WTC11 (cell line): ENCODE measurements at regions not wholly inside any gene's neighbourhood (a gene's known extent, or its start where the extent isn't known, plus 50 kb on each side); places are given as distances from the start of the nearest gene placed in this dataset.

Source experiments
- ATAC-seq: fragments of 200-7000 bp; cut with Tn5 transposase; 2 replicates; pipeline ENCODE4 v1.10.0; 2021; ENCODE audit warnings: mild to moderate bottlenecking, moderate library complexity
- CTCF ChIA-PET: fragments of 300-600 bp; sonication (Branson Sonifier 250); formaldehyde crosslinking; loops from one replicate; lab custom pipeline; 2021; ENCODE audit warnings: antibody characterized with exemption; lab: Charles Lee
- POLR2A ChIA-PET: fragments of 350-600 bp; sonication (Branson Sonifier 250); formaldehyde crosslinking; loops from one replicate; lab custom pipeline; 2021; ENCODE audit warnings: antibody characterized with exemption; lab: Charles Lee
- DNase-seq: peaks from one replicate; pipeline ENCODE4 v3.0.0; 2021; ENCODE audit warnings: low spot score
- H3K27ac Mint-ChIP-seq: 2 replicates; pipeline ENCODE4 v1.8.0; 2021; ENCODE audit warnings: mixed read lengths
- H3K27me3 Mint-ChIP-seq: 2 replicates; pipeline ENCODE4 v1.8.0; 2021; ENCODE audit warnings: low read depth, mild to moderate bottlenecking, moderate library complexity, mixed read lengths
- H3K36me3 Mint-ChIP-seq: 2 replicates; pipeline ENCODE4 v1.8.0; 2021; ENCODE audit warnings: mixed read lengths
- H3K4me1 Mint-ChIP-seq: 2 replicates; pipeline ENCODE4 v1.8.0; 2022; ENCODE audit warnings: mixed read lengths
- H3K4me3 Mint-ChIP-seq: 2 replicates; pipeline ENCODE4 v1.8.0; 2021; ENCODE audit warnings: mild to moderate bottlenecking, moderate library complexity, mixed read lengths
- H3K9me3 Mint-ChIP-seq: 2 replicates; pipeline ENCODE4 v1.8.0; 2021; ENCODE audit warnings: mixed read lengths
- ARID4B ChIP-seq: sonication (generic); formaldehyde crosslinking; IDR thresholded peaks from 2 replicates; pipeline ENCODE4 v1.8.0; 2023; ENCODE audit warnings: missing genetic modification reagents, mild to moderate bottlenecking, borderline replicate concordance
- CTCF ChIP-seq: fragments of 200-600 bp; IDR thresholded peaks from 2 replicates; pipeline ENCODE4 v1.8.0; 2022; ENCODE audit warnings: antibody characterized with exemption
- EMX1 ChIP-seq: fragments of 250-450 bp; sonication (Bioruptor Pico); IDR thresholded peaks from 2 replicates; pipeline ENCODE4 v1.8.0; 2021; ENCODE audit warnings: mild to moderate bottlenecking
- GRHL2 ChIP-seq: fragments of 250-450 bp; sonication (Bioruptor Pico); IDR thresholded peaks from 2 replicates; pipeline ENCODE4 v1.8.0; 2022; ENCODE audit warnings: mild to moderate bottlenecking, moderate library complexity; ENCODE audit not compliant: insufficient replicate concordance, severe bottlenecking
- GTF2I ChIP-seq: fragments of 250-450 bp; sonication (Bioruptor Pico); conservative IDR thresholded peaks from 2 replicates; pipeline ENCODE4 v1.4.0; 2021; ENCODE audit warnings: mild to moderate bottlenecking
- IRF2 ChIP-seq: sonication (generic); formaldehyde crosslinking; IDR thresholded peaks from 2 replicates; pipeline ENCODE4 v1.8.0; 2022; ENCODE audit warnings: low read depth, missing genetic modification reagents, borderline replicate concordance
- JAZF1 ChIP-seq: fragments of 250-450 bp; sonication (Bioruptor Pico); IDR thresholded peaks from 2 replicates; pipeline ENCODE4 v1.9.0; 2021; ENCODE audit warnings: moderate library complexity, mild to moderate bottlenecking, inconsistent platforms
- NFYB ChIP-seq: sonication (generic); formaldehyde crosslinking; conservative IDR thresholded peaks from 2 replicates; pipeline ENCODE4 v1.8.0; 2022; ENCODE audit warnings: low read depth, missing genetic modification reagents
- SMAD3 ChIP-seq: sonication (generic); formaldehyde crosslinking; IDR thresholded peaks from 2 replicates; pipeline ENCODE4 v1.8.0; 2022; ENCODE audit warnings: missing genetic modification reagents, mild to moderate bottlenecking, borderline replicate concordance
- TCF7 ChIP-seq: sonication (generic); formaldehyde crosslinking; IDR thresholded peaks from 2 replicates; pipeline ENCODE4 v1.8.0; 2022; ENCODE audit warnings: mild to moderate bottlenecking, low read depth, missing genetic modification reagents, moderate library complexity
- TEAD1 ChIP-seq: sonication (generic); formaldehyde crosslinking; IDR thresholded peaks from 2 replicates; pipeline ENCODE4 v1.8.0; 2022; ENCODE audit warnings: mild to moderate bottlenecking, missing genetic modification reagents
- ZBTB21 ChIP-seq: sonication (generic); formaldehyde crosslinking; IDR thresholded peaks from 2 replicates; pipeline ENCODE4 v1.8.1; 2023; ENCODE audit warnings: mild to moderate bottlenecking, missing genetic modification reagents, borderline replicate concordance
- ZNF219 ChIP-seq: sonication (generic); formaldehyde crosslinking; IDR thresholded peaks from 2 replicates; pipeline ENCODE4 v1.8.0; 2023; ENCODE audit warnings: missing genetic modification reagents, mild to moderate bottlenecking, borderline replicate concordance
- ZNF425 ChIP-seq: fragments of 250-450 bp; sonication (Bioruptor Pico); conservative IDR thresholded peaks from 2 replicates; pipeline ENCODE4 v1.9.0; 2021; ENCODE audit warnings: mild to moderate bottlenecking
- TF ChIP-seq, protein P1 (sequence below): sonication (generic); formaldehyde crosslinking; IDR thresholded peaks from 2 replicates; pipeline ENCODE4 v1.8.1; 2023; ENCODE audit warnings: mild to moderate bottlenecking, missing genetic modification reagents
- TF ChIP-seq, protein P2 (sequence below): sonication (generic); formaldehyde crosslinking; IDR thresholded peaks from 2 replicates; pipeline ENCODE4 v1.8.0; 2022; ENCODE audit warnings: mild to moderate bottlenecking, missing genetic modification reagents
- TF ChIP-seq, protein P3 (sequence below): sonication (generic); formaldehyde crosslinking; IDR thresholded peaks from 2 replicates; pipeline ENCODE4 v1.8.1; 2023; ENCODE audit warnings: mild to moderate bottlenecking, missing genetic modification reagents, moderate library complexity
- TF ChIP-seq, protein P4 (sequence below): sonication (generic); formaldehyde crosslinking; IDR thresholded peaks from 2 replicates; pipeline ENCODE4 v1.8.1; 2022; ENCODE audit warnings: mild to moderate bottlenecking, missing genetic modification reagents, moderate library complexity, borderline replicate concordance
- TF ChIP-seq, protein P5 (sequence below): sonication (generic); formaldehyde crosslinking; IDR thresholded peaks from 2 replicates; pipeline ENCODE4 v1.8.1; 2022; ENCODE audit warnings: low read depth, missing genetic modification reagents, borderline replicate concordance

DNA sequence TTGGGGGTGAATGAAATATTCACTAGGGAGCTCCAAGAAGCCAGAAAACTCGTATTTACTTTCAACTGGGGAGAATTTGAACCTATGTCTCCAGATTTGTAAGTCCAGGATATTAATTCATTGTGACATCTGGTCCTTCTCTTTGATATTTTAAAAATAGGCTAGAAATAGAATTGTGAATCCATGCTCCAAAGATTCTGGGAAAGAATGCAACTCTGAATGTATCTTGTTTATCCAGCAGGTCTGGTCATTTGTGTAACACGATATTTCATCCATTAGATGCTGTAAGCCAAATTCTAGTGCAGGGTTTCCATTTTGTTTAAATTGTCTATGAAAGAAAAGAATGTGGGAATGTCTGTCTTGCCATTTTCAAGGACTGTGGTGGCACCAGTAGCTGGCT, 334.7 kb downstream of the BMP4 start (continued):
- TF ChIP-seq ZNF425 (CRISPR knock-in tag) (no peak), CTCF (no peak), SMAD3 (CRISPR knock-in tag) (no peak), ZNF219 (CRISPR knock-in tag) (no peak), EMX1 (CRISPR knock-in tag) (no peak), NFYB (CRISPR knock-in tag) (no peak), IRF2 (no peak), ARID4B (no peak), GRHL2 (CRISPR knock-in tag) (no peak), JAZF1 (CRISPR knock-in tag) (no peak)
- TF ChIP-seq, protein P1, sequence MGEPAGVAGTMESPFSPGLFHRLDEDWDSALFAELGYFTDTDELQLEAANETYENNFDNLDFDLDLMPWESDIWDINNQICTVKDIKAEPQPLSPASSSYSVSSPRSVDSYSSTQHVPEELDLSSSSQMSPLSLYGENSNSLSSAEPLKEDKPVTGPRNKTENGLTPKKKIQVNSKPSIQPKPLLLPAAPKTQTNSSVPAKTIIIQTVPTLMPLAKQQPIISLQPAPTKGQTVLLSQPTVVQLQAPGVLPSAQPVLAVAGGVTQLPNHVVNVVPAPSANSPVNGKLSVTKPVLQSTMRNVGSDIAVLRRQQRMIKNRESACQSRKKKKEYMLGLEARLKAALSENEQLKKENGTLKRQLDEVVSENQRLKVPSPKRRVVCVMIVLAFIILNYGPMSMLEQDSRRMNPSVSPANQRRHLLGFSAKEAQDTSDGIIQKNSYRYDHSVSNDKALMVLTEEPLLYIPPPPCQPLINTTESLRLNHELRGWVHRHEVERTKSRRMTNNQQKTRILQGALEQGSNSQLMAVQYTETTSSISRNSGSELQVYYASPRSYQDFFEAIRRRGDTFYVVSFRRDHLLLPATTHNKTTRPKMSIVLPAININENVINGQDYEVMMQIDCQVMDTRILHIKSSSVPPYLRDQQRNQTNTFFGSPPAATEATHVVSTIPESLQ (CRISPR knock-in tag) = no peak

DNA sequence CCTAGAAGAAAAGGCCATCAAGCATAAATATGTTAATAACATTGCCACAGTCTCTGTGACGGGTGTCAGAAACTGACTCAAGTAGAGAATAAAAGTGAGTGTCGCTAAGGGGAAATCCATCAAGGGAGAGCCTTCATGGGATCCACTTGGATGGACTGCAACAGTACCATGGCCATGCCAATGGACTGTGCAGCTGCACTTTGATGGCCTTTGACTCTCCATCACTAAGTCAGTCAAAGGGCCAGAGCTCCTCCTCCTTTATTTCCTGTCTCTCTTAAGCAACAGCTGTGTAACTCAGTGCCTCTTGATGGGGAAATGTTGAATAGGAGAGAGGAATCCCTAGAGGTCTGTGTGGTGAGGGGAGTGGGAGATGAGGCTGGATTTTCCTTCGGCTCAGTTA, 335.2 kb downstream of the BMP4 start:
- Mint-ChIP-seq H3K9me3 (no peaks in the 10 kb centered on the region), H3K4me1 (no peaks in the 10 kb centered on the region), H3K4me3 (no peak overlapping the region), H3K27me3 (no peaks in the 10 kb centered on the region), H3K36me3 (no peaks in the 10 kb centered on the region), H3K27ac (no peak overlapping the region)
- CTCF ChIA-PET = no interaction called here
- no peak for ATAC-seq
- no peak for DNase-seq
- POLR2A ChIA-PET = no interaction called here
- TF ChIP-seq TEAD1 (CRISPR knock-in tag) (no peak), ZBTB21 (no peak), TCF7 (CRISPR knock-in tag) (no peak), GTF2I (CRISPR knock-in tag) (no peak)
- TF ChIP-seq, protein P2, sequence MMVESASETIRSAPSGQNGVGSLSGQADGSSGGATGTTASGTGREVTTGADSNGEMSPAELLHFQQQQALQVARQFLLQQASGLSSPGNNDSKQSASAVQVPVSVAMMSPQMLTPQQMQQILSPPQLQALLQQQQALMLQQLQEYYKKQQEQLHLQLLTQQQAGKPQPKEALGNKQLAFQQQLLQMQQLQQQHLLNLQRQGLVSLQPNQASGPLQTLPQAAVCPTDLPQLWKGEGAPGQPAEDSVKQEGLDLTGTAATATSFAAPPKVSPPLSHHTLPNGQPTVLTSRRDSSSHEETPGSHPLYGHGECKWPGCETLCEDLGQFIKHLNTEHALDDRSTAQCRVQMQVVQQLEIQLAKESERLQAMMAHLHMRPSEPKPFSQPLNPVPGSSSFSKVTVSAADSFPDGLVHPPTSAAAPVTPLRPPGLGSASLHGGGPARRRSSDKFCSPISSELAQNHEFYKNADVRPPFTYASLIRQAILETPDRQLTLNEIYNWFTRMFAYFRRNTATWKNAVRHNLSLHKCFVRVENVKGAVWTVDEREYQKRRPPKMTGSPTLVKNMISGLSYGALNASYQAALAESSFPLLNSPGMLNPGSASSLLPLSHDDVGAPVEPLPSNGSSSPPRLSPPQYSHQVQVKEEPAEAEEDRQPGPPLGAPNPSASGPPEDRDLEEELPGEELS (CRISPR knock-in tag) = no peak
- TF ChIP-seq, protein P3, sequence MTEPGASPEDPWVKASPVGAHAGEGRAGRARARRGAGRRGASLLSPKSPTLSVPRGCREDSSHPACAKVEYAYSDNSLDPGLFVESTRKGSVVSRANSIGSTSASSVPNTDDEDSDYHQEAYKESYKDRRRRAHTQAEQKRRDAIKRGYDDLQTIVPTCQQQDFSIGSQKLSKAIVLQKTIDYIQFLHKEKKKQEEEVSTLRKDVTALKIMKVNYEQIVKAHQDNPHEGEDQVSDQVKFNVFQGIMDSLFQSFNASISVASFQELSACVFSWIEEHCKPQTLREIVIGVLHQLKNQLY = no peak
- TF ChIP-seq, protein P4, sequence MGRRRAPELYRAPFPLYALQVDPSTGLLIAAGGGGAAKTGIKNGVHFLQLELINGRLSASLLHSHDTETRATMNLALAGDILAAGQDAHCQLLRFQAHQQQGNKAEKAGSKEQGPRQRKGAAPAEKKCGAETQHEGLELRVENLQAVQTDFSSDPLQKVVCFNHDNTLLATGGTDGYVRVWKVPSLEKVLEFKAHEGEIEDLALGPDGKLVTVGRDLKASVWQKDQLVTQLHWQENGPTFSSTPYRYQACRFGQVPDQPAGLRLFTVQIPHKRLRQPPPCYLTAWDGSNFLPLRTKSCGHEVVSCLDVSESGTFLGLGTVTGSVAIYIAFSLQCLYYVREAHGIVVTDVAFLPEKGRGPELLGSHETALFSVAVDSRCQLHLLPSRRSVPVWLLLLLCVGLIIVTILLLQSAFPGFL (CRISPR knock-in tag) = no peak
- TF ChIP-seq, protein P5, sequence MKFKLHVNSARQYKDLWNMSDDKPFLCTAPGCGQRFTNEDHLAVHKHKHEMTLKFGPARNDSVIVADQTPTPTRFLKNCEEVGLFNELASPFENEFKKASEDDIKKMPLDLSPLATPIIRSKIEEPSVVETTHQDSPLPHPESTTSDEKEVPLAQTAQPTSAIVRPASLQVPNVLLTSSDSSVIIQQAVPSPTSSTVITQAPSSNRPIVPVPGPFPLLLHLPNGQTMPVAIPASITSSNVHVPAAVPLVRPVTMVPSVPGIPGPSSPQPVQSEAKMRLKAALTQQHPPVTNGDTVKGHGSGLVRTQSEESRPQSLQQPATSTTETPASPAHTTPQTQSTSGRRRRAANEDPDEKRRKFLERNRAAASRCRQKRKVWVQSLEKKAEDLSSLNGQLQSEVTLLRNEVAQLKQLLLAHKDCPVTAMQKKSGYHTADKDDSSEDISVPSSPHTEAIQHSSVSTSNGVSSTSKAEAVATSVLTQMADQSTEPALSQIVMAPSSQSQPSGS (CRISPR knock-in tag) = no peak
